GM21576 (cell line): ENCODE measurements at regions not wholly inside any gene's neighbourhood (a gene's known extent, or its start where the extent isn't known, plus 50 kb on each side); places are given as distances from the start of the nearest gene placed in this dataset.

ENCODE experiments used
- ATAC-seq: cut with Tn5 transposase; IDR thresholded peaks from one replicate; pipeline ENCODE4 v1.9.1; 2021; ENCODE audit warnings: mild to moderate bottlenecking, moderate library complexity; ENCODE audit not compliant: unreplicated experiment

- no peak for ATAC-seq
Measured at GRCh38 chr11:11177156-11177808, 175.8 kb downstream of the CSNK2A3 start.

GRCh38 chr11:11173316-11174025, 179.6 kb downstream of the CSNK2A3 start:
- no peak for ATAC-seq

GRCh38 chr11:11171854-11172253, 181.2 kb downstream of the CSNK2A3 start:
- peak; percentile 85 for ATAC-seq

- no peak for ATAC-seq
Measured at GRCh38 chr11:11171285-11171684, 181.8 kb downstream of the CSNK2A3 start.

- ATAC-seq = no peak
Measured at GRCh38 chr11:11170352-11171084, 182.5 kb downstream of the CSNK2A3 start.

- ATAC-seq = no peak
Measured at GRCh38 chr11:11169715-11170351, 183.2 kb downstream of the CSNK2A3 start.

GRCh38 chr11:11167806-11168205, 185.2 kb downstream of the CSNK2A3 start:
- no peak for ATAC-seq

- no peak for ATAC-seq
Measured at GRCh38 chr11:11164334-11164690, 188.7 kb downstream of the CSNK2A3 start.

- no peak for ATAC-seq
Measured at GRCh38 chr11:11163669-11164333, 189.2 kb downstream of the CSNK2A3 start.

- ATAC-seq = no peak
Measured at GRCh38 chr11:11163236-11163635, 189.8 kb downstream of the CSNK2A3 start.

- no peak for ATAC-seq
Measured at GRCh38 chr11:11157185-11157584, 195.9 kb downstream of the CSNK2A3 start.

- ATAC-seq = no peak
Measured at GRCh38 chr11:11155962-11156815, 196.9 kb downstream of the CSNK2A3 start.

GRCh38 chr11:11152877-11153276, 200.2 kb downstream of the CSNK2A3 start:
- no peak for ATAC-seq

GRCh38 chr11:11149671-11150459, 203.2 kb downstream of the CSNK2A3 start:
- ATAC-seq = no peak

GRCh38 chr11:11148596-11148995, 204.5 kb downstream of the CSNK2A3 start:
- ATAC-seq = no peak

- no peak for ATAC-seq
Measured at GRCh38 chr11:11148104-11148509, 204.9 kb downstream of the CSNK2A3 start.

- ATAC-seq = no peak
Measured at GRCh38 chr11:11146830-11147229, 206.2 kb downstream of the CSNK2A3 start.

GRCh38 chr11:11143849-11144248, 209.2 kb downstream of the CSNK2A3 start:
- no peak for ATAC-seq

GRCh38 chr11:11142430-11142829, 210.6 kb downstream of the CSNK2A3 start:
- no peak for ATAC-seq
